ENCODE measurements at regions not wholly inside any gene's neighbourhood (a gene's known extent, or its start where the extent isn't known, plus 50 kb on each side); places are given as distances from the start of the nearest gene placed in this dataset.

DNA sequence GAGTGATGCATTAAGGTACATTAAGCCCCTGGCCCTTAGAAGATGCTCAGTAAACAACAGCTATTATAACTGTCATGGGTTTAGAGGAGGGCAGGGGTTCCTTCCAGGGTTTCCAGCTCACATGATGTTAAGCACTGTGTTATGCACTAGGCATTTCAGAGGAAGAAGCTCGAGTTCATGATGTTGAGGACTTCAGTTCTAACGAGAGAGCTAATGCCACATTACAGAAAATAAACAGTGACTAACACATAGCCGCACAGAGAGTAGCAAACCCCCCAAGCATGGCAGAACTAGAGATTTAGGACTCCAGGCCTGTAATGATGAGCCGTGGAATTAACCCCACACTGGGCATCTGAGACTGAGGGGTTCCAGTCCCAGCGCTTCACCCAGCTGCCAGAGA, 105.2 kb downstream of the UNC5CL start:
- Histone ChIP-seq H2BK20ac (ENCODE audit: low read length) (no peak overlapping the region), H4K91ac (replicated peaks; ENCODE audit: insufficient read length, low read length) (no peak overlapping the region)
- CTCF ChIA-PET (ENCODE audit: partially characterized antibody): interaction anchor here (1.4 to 1.5 kb wide), 2 partner anchors 22 to 95 kb away, joined by 3 to 4 read pairs; no protein-coding TSS in a partner anchor
- TF ChIP-seq ASH2L (IDR thresholded peaks at IDR 0.05; ENCODE audit: low read length): no peak

More for the DNA sequence above, 105.2 kb downstream of the UNC5CL start:
- H2BK12ac ChIP-seq (ENCODE audit: low read depth, low read length): no peak overlapping the region
- no peaks in the 10 kb centered on the region for H3K36me3 ChIP-seq (ENCODE audit: control insufficient read depth in 2 of 4, insufficient read depth in 4 of 4, low read length in 3 of 4)
- no peak overlapping the region for H2BK15ac ChIP-seq (ENCODE audit: low read length)
- no peak overlapping the region for H3K18ac ChIP-seq (ENCODE audit: extremely low read depth, low read length)
- no peak overlapping the region for H3K9ac ChIP-seq (replicated peaks in 1 of 4; ENCODE audit: extremely low read depth in 1 of 4, low read depth in 3 of 4, low read length in 3 of 4)
- H2AK5ac ChIP-seq (ENCODE audit: low read depth, low read length): no peak overlapping the region
- 87% methylated on average over 5 of the region's 5 CpGs; no CpG with 5 or more reads in 1 of the 2 experiments for WGBS, 2 experiments (ENCODE audit: extremely low coverage in 1 of 2, insufficient coverage in 1 of 2, insufficient read length in 1 of 2, insufficient replicate concordance in 2 of 2, low coverage in 1 of 2, low lambda C conversion rate in 2 of 2, missing lambda C conversion rate in 1 of 2)
- H3K4me2 ChIP-seq (ENCODE audit: insufficient read depth in 1 of 2, low read depth in 2 of 2, low read length in 2 of 2): no peak overlapping the region
- no peaks in the 10 kb centered on the region for H3K79me2 ChIP-seq (ENCODE audit: control insufficient read depth in 1 of 2, insufficient read depth in 2 of 2, low read length in 2 of 2)
- H2BK120ac ChIP-seq (replicated peaks; ENCODE audit: low read depth, low read length): no peak overlapping the region
- H3K9me3 ChIP-seq (ENCODE audit: insufficient read depth in 2 of 2, low read depth in 1 of 2, low read length in 1 of 2): no peaks in the 10 kb centered on the region
- FAIRE-seq (no peak), DNase-seq (ENCODE audit: low read depth in 1 of 2, low spot score in 2 of 2) (no peak)
- no peak overlapping the region for H4K8ac ChIP-seq (ENCODE audit: extremely low read depth, insufficient read depth, low read length)
- H3K14ac ChIP-seq (ENCODE audit: insufficient read length): no peak overlapping the region
- H2BK5ac ChIP-seq (ENCODE audit: low read depth, low read length): no peak overlapping the region
- no peaks in the 10 kb centered on the region for H3K27me3 ChIP-seq (replicated peaks in 1 of 4; ENCODE audit: control insufficient read depth in 3 of 4, extremely low read depth in 1 of 4, insufficient read depth in 3 of 4, low read length in 3 of 4)
- H4K20me1 ChIP-seq (replicated peaks in 1 of 2; ENCODE audit: control insufficient read depth in 1 of 2, insufficient read depth in 2 of 2, low read length in 2 of 2): no peaks in the 10 kb centered on the region
- no peak overlapping the region for H3K23ac ChIP-seq (ENCODE audit: insufficient read length)
- no peaks in the 10 kb centered on the region for H3K23me2 ChIP-seq (ENCODE audit: low read depth, low read length)
- POLR2A ChIA-PET (ENCODE audit: partially characterized antibody): no interaction called here
- no peak overlapping the region for H4K5ac ChIP-seq (ENCODE audit: insufficient read length, low read depth, low read length)
- no peak overlapping the region for H3K4me3 ChIP-seq (ENCODE audit: extremely low read depth in 1 of 4, insufficient read depth in 2 of 4, low read depth in 3 of 4, low read length in 4 of 4)
- no peaks in the 10 kb centered on the region for H3K79me1 ChIP-seq (ENCODE audit: low read depth, low read length)
- H2AFZ ChIP-seq (ENCODE audit: low read length): no peak overlapping the region
- H3K4me1 ChIP-seq (replicated peaks in 1 of 4; ENCODE audit: control insufficient read depth in 3 of 4, insufficient read depth in 4 of 4, low read length in 3 of 4): peaks cover 0 to 4% (median 0%) of the 10 kb centered on the region in 4 experiments; a peak in 2 of 7 replicates
- H3K56ac ChIP-seq (replicated peaks; ENCODE audit: insufficient read length, low read depth, low read length): no peak overlapping the region
- no peak overlapping the region for H3K27ac ChIP-seq (ENCODE audit: low read depth, low read length)
- no peak overlapping the region for H3K4ac ChIP-seq (replicated peaks; ENCODE audit: insufficient read length, low read depth, low read length)
